Keratinocyte (primary cell): ENCODE measurements at regions not wholly inside any gene's neighbourhood (a gene's known extent, or its start where the extent isn't known, plus 50 kb on each side); places are given as distances from the start of the nearest gene placed in this dataset.

ENCODE experiments used
- DNase-seq: peaks from one replicate; pipeline ENCODE4 v3.0.0-alpha.2; 2011; ENCODE audit warnings: low read depth, missing footprints, low spot score
- FAIRE-seq: peaks from 2 replicates; lab custom pipeline; 2011; peaks lifted over from hg19 to GRCh38; lab: Jason Lieb, UNC
- H2AFZ ChIP-seq: 2 replicates; pipeline ENCODE4 v1.6.0; 2012; ENCODE audit warnings: low read length, control low read depth, inconsistent platforms; ENCODE audit not compliant: control insufficient read depth
- H3K27ac ChIP-seq: 2 replicates; pipeline ENCODE4 v1.5.1; 2011; ENCODE audit warnings: low read length; ENCODE audit not compliant: control insufficient read depth, insufficient read depth
- H3K27me3 ChIP-seq: 3 replicates; pipeline ENCODE4 v1.6.0; 2011; ENCODE audit warnings: low read length; ENCODE audit not compliant: control insufficient read depth, insufficient read depth; ENCODE audit errors: extremely low read depth
- H3K36me3 ChIP-seq, 2 experiments: 2 replicates in 1 of 2; 3 replicates in 1 of 2; pipeline ENCODE4 v1.5.1; 2011; ENCODE audit warnings: low read length in 2 of 2, mild to moderate bottlenecking in 1 of 2; ENCODE audit not compliant: control insufficient read depth in 2 of 2, insufficient read depth in 2 of 2; ENCODE audit errors: extremely low read depth in 1 of 2
- H3K4me1 ChIP-seq: 3 replicates; pipeline ENCODE4 v1.5.1; 2011; ENCODE audit warnings: low read length; ENCODE audit not compliant: control insufficient read depth, insufficient read depth; ENCODE audit errors: extremely low read depth
- H3K4me2 ChIP-seq: 3 replicates; pipeline ENCODE4 v1.6.0; 2011; ENCODE audit warnings: low read depth, low read length; ENCODE audit not compliant: control insufficient read depth, insufficient read depth; ENCODE audit errors: extremely low read depth
- H3K4me3 ChIP-seq, 3 experiments: fragments of 200-600 bp in 1 of 3; sonication (generic) in 1 of 3; 2 replicates in 2 of 3; 3 replicates in 1 of 3; pipeline ENCODE4 v1.5.1; 2011 to 2016; ENCODE audit warnings: low read length in 3 of 3, mild to moderate bottlenecking in 3 of 3, control low read depth in 2 of 3, inconsistent platforms in 1 of 3, low read depth in 1 of 3, mixed read lengths in 1 of 3, mixed run types in 1 of 3, moderate library complexity in 1 of 3; ENCODE audit not compliant: control insufficient read depth in 2 of 3, insufficient read depth in 2 of 3; ENCODE audit errors: extremely low read depth in 1 of 3
- H3K79me2 ChIP-seq: 2 replicates; pipeline ENCODE4 v1.6.0; 2012; ENCODE audit warnings: low read length; ENCODE audit not compliant: control insufficient read depth, insufficient read depth
- H3K9ac ChIP-seq: 3 replicates; pipeline ENCODE4 v1.6.0; 2011; ENCODE audit warnings: low read length; ENCODE audit not compliant: control insufficient read depth, insufficient read depth; ENCODE audit errors: extremely low read depth
- H3K9me1 ChIP-seq: 3 replicates; pipeline ENCODE4 v1.6.0; 2011; ENCODE audit warnings: low read length; ENCODE audit not compliant: control insufficient read depth, insufficient read depth; ENCODE audit errors: extremely low read depth
- H3K9me3 ChIP-seq: 2 replicates; pipeline ENCODE4 v1.5.1; 2012; ENCODE audit warnings: low read depth, low read length; ENCODE audit not compliant: control insufficient read depth
- H4K20me1 ChIP-seq: 3 replicates; pipeline ENCODE4 v1.6.0; 2011; ENCODE audit warnings: low read length; ENCODE audit not compliant: control insufficient read depth, insufficient read depth; ENCODE audit errors: extremely low read depth
- CTCF ChIP-seq, 3 experiments: IDR thresholded peaks in 1 of 3; conservative IDR thresholded peaks in 1 of 3; optimal IDR thresholded peaks in 1 of 3; 2 replicates in 2 of 3; 3 replicates in 1 of 3; pipeline versions ENCODE3 to v1.5.1; 2011; ENCODE audit warnings: low read length in 3 of 3, mild to moderate bottlenecking in 3 of 3, moderate library complexity in 2 of 3, control low read depth in 1 of 3, inconsistent platforms in 1 of 3; ENCODE audit not compliant: insufficient read depth in 2 of 3; ENCODE audit errors: extremely low read depth in 1 of 3
- EZH2 ChIP-seq: IDR thresholded peaks from one replicate; pipeline ENCODE4 v1.6.1; 2012; ENCODE audit warnings: inconsistent platforms, mild to moderate bottlenecking, low read length, moderate library complexity
- dilution Hi-C: fragments of 300-500 bp; cut with MboI; formaldehyde crosslinking; loops from one replicate; pipeline ENCODE4 v1.7.0; 2020; ENCODE audit warnings: low sequenced_read_pairs; ENCODE audit not compliant: extremely low pct_ligation_motif_present

- H3K4me2 ChIP-seq: no peak overlapping the region
- H4K20me1 ChIP-seq: no peaks in the 10 kb centered on the region
- no peak overlapping the region for H3K27ac ChIP-seq
- DNase-seq (no peak), FAIRE-seq (no peak)
- H3K9ac ChIP-seq: no peak overlapping the region
- H3K9me1 ChIP-seq: no peaks in the 10 kb centered on the region
- no peaks in the 10 kb centered on the region for H3K4me1 ChIP-seq
- no peaks in the 10 kb centered on the region for H3K9me3 ChIP-seq
- H2AFZ ChIP-seq: no peak overlapping the region
- no peaks in the 10 kb centered on the region for H3K36me3 ChIP-seq
- H3K79me2 ChIP-seq: no peaks in the 10 kb centered on the region
- no peaks in the 10 kb centered on the region for H3K27me3 ChIP-seq
- dilution Hi-C loops: no loop called here
- TF ChIP-seq EZH2 (no peak), CTCF (optimal IDR thresholded peaks at IDR 0.05 in 1 of 3, IDR thresholded peaks at IDR 0.05 in 1 of 3, conservative IDR thresholded peaks at IDR 0.05 in 1 of 3; ENCODE audit: extremely low read depth in 1 of 3, insufficient read depth in 2 of 3, low read length in 3 of 3) (no peak)
- no peak overlapping the region for H3K4me3 ChIP-seq
Observed at GRCh38 chr3:46146548-46146947, 61.6 kb downstream of the CCR1 start.

DNA sequence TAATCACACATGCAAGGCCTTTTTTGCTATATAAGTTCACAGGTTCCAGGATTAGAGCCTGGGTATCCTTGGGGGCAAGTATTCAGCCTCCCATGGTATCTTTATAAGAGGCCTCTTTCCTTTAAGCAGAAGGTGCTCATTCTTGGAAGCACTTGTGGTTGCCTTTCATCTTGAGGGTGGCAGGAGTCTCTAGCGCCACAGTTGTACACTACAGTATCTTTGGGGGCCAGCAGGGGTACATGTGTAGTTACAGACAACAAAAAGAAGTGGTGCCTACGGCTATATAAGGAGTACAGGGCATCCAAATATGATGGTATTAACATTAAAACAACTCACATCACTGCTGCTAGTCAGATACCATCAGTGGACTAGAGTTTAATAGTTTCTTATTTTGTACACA, 62.1 kb downstream of the CCR1 start:
- H3K27me3 ChIP-seq: no peaks in the 10 kb centered on the region
- H4K20me1 ChIP-seq: no peaks in the 10 kb centered on the region
- H3K4me3 ChIP-seq: no peak overlapping the region
- H3K9me3 ChIP-seq: no peaks in the 10 kb centered on the region
- TF ChIP-seq EZH2: no peak
- no peak for TF ChIP-seq CTCF (optimal IDR thresholded peaks at IDR 0.05 in 1 of 3, IDR thresholded peaks at IDR 0.05 in 1 of 3, conservative IDR thresholded peaks at IDR 0.05 in 1 of 3; ENCODE audit: extremely low read depth in 1 of 3, insufficient read depth in 2 of 3, low read length in 3 of 3)
- H3K79me2 ChIP-seq: no peaks in the 10 kb centered on the region
- H3K9me1 ChIP-seq: no peaks in the 10 kb centered on the region
- H2AFZ ChIP-seq: no peak overlapping the region
- H3K27ac ChIP-seq: no peak overlapping the region
- FAIRE-seq: no peak
- H3K4me1 ChIP-seq: no peaks in the 10 kb centered on the region
- H3K9ac ChIP-seq: no peak overlapping the region
- H3K36me3 ChIP-seq: no peaks in the 10 kb centered on the region
- H3K4me2 ChIP-seq: no peak overlapping the region
- dilution Hi-C loops: no loop called here
- no peak for DNase-seq
